GM19468 (cell line): ENCODE measurements at regions not wholly inside any gene's neighbourhood (a gene's known extent, or its start where the extent isn't known, plus 50 kb on each side); places are given as distances from the start of the nearest gene placed in this dataset.
A peak's percentile ranks its signal among the peaks of the same experiment; 100 is the strongest.

ENCODE experiments used
- ATAC-seq: cut with Tn5 transposase; IDR thresholded peaks from one replicate; pipeline ENCODE4 v1.9.1; 2021; ENCODE audit warnings: mild to moderate bottlenecking, moderate library complexity, moderate number of reproducible peaks; ENCODE audit not compliant: unreplicated experiment; ENCODE audit errors: extremely low read depth

DNA sequence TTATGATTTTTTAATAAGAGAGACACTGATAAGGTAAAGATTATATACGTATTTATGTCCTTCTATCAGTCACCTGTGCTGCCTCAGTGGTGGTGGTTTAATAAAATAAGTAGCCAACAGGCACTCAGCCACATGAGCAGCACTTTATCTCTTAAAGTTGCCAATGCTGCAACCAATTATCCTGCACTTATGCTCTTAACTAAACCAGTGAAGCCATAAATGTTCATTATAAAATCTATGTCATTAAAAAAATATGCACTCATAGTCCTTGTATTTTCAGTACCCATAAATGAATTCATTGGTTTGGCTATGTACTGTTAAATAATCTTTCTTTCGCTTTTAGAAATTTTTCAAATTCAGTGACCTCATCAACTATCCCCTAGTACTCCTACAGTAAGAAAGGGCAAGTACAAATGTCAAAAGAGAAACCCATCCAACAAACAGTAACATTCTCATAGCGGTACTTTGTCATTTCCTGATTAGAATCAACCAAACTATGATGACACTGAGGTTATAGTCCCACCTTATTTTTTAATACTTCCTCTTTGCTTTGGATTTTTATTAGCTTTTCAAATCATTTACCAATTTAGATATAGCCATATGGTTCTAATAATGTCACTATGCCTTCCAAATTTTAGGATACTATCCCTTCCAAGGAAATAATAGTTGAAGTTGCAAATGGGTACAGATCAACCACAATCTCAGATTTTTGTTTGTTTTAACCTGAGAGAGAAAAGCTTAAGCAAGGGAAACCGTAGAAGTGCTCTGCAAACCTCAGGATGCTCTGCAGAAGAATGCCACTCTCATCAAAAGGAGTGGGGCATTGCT, 190.9 kb downstream of the KLF12 start:
- ATAC-seq, result no peak

DNA sequence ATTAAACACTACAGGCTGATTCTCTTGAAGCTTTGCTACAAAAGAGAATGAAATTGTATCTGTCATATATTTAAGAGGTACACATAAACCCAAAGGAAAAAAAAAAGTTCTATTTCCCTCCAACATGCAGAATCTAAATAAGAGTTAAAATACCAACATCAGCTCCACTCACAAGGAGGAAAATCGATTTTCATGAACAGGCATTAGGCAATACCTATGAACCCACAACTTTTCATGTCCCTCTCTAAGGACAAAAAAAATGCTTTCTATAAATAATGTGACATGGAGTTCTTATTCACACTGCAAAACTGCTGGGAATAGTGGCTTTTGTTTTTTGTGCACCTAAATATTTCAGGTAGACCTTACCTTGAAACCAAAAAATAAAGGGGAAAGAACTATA, 192.5 kb downstream of the KLF12 start:
- ATAC-seq, result no peak

DNA sequence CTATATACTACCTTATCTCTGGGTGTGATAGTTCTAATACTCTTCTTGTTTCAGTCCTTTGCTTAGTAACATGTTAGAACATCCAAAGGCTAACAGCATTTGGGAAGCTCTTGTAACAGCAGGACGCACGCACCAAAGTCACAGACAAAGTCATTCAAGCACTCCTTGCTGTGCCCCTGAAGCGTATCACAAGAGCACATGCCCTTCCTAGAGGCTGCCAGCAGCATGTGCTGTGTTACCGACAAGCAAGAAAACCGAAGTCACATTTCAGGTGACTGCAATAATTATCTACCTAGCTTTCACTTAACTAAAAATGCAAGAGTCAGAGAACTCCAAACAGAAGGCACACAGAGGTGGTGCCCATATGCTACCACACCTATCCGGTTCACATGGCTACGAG, 194.1 kb downstream of the KLF12 start:
- ATAC-seq, result no peak

DNA sequence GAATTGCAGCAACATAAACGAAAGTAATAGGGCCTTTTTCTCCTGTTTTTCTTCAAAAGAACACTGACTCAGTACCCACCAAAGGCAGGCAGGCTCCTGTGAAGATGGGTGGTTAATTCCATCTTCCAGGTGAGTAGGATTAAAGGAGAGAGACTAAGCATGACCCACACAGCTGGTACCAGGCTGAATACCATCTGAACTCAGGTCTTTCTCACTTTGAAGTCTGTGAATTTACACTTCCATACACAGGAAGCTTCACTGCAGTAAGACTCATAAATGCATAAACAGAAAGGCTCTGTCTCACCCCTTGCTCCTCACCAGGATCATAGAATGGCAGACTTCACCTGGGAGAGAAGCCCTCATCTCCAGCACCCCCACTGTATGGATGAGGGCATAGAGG, 194.6 kb downstream of the KLF12 start:
- ATAC-seq, result no peak

DNA sequence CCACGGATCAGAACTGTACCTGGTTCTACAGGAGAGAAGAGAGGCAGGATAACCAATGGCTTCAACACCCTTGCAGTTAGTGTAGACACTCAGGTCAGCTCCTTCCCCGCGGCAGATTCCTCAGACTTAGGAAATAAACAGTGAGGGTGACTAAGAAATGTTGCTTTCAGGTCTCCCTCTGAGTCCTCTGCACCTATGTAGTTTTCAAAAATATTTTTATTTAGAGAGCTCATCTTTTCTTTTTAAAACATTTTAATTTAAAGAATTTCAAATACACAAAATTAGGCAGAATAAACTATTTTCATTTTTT, 195.2 kb downstream of the KLF12 start:
- ATAC-seq, result no peak

GRCh38 chr13:73938372-73939070, 195.7 kb downstream of the KLF12 start:
- no peak for ATAC-seq

GRCh38 chr13:73937441-73937840, 196.8 kb downstream of the KLF12 start:
- ATAC-seq, result no peak

DNA sequence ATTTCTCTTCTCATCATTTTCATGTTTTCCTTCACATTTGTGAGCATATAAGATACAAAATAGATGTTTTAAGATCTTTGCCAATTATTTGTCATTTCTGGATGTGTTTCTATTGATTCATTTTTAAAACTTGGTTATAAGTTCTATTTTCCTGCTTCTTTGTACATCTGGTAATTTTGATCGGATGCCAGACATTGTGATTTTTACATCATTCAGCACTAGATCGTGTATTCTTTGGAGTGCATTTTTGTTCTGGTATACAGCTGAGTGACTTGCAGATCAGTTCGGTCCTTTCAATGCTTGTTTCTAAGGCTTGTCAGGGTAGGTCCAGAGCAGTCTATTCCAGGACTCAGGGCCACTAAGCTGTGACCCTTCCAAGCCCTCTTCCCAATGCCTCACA, 198.2 kb downstream of the KLF12 start:
- no peak for ATAC-seq

DNA sequence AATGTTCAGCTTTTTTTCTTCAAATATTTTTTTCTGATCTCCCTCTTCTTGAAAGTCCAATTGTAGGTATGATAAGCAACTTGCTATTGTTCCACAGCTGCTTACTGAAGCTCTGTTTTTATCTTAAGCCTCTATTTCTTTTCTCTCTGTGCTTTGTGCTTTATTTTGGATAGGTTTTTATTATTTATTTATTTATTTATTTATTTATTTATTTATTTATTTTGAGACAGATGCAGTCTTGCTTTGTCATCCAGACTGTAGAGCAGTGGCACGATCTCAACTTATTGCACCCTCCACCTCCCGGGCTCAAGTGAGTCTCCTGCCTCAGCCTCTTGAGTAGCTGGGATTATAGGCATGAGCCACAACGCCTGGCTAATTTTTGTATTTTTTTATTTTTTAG, 199.4 kb downstream of the KLF12 start:
- no peak for ATAC-seq

DNA sequence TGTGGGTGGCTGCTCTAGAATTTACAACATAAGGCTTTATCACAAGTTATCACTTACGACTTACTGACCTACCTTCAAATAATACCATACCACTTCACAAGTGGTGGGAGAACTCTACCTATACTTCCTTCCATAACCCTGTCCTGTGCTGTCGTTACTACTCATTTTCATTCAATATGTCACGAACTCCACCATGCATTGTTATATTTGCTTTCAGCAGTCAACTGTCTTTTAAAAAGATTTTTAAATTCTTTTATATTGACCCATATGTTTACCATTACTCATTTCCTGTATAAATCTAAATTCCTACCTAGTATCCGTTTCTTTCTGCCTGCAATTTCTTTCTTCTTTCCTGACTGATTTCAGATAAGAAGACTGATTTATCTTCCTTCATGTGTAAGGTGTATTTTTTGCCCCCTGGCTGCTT, 200.0 kb downstream of the KLF12 start:
- ATAC-seq, result no peak

DNA sequence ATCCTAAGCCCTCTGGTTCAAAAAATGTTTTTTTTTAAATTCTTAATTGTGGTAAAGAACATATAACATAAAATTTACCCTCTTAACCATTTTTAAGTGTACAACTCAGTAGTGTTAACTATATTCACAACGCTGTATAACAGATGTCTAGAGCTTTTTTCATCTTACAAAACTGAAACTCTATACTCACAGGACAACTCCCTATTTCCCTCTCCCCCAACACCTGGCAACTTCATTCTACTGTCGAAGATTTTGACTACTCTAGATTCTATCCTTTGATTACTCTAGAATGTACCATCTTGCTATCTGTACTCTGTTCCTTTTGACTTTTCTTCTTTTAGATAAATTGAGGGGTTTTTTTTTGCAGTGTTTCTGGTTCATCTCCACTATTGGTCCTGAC, 200.4 kb downstream of the KLF12 start:
- ATAC-seq, result peak; percentile 45

DNA sequence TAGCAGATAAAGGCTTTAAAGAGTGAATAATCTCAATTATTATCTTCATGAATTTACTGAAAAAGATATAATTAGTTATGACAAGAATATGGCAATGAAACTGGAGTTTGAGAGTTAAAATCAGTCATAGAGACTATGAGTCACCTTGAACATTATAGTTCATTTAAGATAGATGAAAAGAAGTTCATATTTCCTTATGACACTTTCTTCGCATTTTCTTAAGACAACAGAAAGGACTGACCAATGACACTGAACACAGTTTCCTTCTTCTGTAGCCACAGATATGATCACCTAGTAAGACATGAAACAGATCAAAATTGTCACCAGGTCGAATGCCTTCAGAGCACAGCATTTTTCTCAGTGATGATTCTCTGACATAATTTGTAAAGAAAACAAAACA, 202.1 kb downstream of the KLF12 start:
- no peak for ATAC-seq

GRCh38 chr13:73929287-73929932, 204.8 kb downstream of the KLF12 start:
- ATAC-seq, result no peak

DNA sequence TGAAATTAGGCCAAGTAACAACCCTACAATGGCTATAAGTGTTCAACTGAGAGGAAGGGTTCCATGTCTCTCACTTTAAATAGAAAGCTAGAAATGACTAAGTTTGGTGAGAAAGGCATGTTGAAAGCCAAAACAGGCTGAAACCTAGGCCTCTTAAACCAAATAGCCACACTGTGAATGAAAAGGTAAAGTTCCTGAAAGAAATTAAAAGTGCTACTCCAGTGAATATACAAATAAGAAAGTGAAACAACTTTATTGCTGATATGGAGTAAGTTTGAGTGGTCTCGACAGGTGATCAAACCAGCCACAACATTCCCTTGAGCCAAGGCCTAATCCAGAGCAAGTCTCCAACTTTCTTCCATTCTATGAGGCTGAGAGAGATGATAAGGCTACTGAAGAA, 209.6 kb downstream of the KLF12 start:
- peak; percentile 94 for ATAC-seq

DNA sequence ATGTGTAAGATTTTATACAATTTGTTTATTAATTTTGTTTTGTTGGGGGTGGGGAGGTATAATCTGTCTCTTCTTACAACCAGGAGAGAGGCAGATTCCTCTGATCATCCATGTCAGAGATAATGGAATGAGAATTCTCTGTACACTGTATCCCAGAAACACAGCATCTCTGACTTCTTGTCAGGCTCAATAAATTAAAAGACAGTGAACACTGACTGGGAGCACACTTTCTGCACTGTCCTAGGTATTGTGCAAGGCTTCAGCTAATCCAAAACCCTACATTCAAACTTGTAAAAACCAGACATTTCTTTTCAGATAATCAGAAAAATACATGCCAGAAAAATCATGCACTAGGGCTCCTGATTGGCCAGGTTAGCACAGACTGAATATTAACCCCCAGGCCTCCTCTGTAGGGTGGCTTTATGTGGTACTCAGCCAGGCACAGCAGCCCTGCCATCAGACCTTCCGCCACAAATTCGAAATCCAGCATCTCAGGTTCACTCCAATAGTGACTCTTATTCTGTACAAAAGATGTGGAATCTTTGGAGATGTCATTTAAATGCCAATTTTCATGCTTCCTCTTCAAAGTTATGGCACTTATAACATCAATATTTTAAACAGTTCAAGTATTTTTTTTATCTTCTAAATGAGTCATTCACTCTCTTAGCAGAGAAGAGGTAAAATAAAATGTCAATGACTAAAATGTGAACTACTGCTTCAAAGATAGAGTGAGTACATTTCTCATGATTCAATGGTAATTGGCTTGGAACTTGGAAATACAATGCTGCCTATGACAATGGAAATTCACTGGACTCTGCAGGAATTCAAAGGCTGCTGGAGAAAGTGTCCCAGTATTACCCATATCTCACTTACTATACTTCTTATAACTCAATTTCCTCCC, 211.5 kb downstream of the KLF12 start:
- ATAC-seq, result no peak

- no peak for ATAC-seq
Measured at GRCh38 chr13:73918691-73919090, 215.5 kb downstream of the KLF12 start.

GRCh38 chr13:73913751-73914518, 220.3 kb downstream of the KLF12 start:
- ATAC-seq, result no peak

DNA sequence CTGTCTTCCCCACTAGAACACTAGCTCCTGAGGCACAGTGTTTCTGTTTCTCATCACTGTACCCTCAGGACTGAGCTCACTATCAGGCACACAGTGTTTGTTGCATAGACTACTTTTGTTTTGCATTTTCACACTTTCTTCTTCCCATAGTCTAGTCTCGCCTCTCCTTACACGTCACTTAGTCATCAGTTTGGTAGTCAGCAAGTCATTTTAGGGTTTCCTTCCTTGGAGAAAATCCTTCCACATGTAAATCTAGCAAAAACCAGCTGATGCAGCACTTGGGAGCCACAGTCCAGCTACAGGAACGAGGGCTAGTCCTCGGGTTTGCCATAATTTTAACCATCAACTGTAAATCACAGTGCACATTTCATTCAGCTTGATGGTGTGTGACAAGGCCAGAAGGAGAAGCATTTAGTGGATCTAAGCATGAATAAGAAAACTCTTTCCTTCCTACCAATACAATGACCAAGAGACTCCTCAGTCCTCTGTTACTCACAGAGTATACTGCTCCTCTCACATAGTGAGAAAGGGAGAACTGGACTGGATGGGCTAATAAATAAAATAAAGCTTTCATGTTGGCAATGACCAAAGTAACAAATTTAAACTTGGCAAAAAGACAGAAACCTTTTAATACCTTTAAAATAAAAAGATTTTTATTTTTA, 221.0 kb downstream of the KLF12 start:
- ATAC-seq, result no peak

DNA sequence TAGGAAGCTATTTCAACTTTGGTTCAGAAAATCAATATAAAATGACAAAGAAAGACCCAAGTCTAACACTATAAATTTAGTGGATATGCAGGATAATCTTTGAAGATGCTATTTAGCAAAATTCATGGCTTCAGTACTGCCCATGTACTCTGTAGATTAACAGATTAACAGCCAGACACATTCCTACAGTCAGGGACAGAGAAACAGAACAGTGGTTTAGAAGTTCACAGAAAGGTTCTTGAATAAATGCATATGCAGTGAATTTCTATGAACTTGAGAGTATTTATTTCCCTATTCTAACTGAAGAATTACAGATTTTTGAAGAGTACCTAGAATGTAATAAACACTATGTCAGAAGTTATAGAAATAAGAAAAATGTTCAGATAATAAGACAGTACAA, 222.8 kb downstream of the KLF12 start:
- no peak for ATAC-seq
